ENCODE measurements at regions not wholly inside any gene's neighbourhood (a gene's known extent, or its start where the extent isn't known, plus 50 kb on each side); places are given as distances from the start of the nearest gene placed in this dataset.
"Not testable (repeated sequence)": the region's sequence is repeated elsewhere in the genome, so short reads cannot be mapped to it uniquely, and the experiment has no call there.

DNA sequence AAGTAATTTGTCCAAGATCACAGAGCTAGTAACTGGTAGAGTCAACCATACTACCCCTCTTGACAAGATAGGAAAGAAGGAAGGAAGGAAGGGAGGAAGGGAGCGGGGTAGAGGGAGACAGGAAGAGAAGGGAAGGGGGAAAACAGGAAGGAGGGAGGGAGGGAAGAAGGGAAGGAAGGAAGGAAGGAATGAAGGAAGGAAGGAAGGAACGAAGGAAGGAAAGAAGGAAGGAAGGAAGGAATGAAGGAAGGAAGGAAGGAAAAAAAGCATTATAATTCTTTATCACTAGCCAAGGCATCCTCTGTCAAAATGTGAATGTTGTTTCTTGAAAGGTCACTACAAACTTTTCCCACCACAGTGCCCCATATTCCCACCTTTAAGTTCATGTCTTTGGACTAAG, 223.6 kb downstream of the SHQ1 start:
- no peak for DNase-seq

DNA sequence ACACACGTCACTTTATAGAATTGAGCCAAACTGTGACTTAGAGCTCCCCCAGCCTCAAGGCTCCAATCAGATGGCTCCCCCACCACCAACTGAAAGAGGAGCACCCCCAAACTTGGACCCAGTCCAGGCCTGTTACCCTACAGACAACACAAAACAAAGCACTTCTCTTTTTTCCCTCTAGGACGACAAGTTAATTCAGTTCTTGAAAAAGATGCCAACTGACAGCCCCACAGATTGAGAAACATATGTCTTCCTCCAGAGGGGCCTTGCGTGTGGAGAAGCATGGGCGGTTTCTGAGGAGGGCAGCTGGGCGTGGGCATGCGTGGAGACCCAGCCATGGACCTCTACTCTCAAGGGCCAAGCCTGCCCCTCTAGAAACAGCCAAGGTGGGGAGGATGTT, 229.5 kb downstream of the SHQ1 start:
- no peak for DNase-seq

- no peak for DNase-seq
Observed at GRCh38 chr3:72617424-72618024, 230.7 kb downstream of the SHQ1 start.

DNA sequence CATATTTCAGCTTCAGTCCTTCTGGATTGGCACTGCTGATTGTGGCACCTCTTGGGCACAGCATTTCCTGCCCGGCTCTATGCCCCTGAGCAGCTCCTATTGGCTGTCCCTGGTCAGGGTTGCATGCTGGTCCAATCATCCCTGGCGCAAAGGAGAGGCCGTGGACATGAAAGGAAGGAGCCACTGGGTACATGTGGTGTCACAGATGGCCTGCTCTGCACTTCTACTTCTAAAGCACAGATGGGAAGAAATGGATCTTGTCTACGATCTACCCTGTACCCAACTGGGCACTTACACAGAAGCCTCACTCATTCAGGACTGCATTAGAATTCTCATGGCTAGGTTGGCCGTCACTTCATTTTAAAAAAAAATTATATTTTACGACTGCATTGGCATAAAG, 232.5 kb downstream of the SHQ1 start:
- DNase-seq = no peak

GRCh38 chr3:72615182-72615581, 233.1 kb downstream of the SHQ1 start:
- no peak for DNase-seq

DNA sequence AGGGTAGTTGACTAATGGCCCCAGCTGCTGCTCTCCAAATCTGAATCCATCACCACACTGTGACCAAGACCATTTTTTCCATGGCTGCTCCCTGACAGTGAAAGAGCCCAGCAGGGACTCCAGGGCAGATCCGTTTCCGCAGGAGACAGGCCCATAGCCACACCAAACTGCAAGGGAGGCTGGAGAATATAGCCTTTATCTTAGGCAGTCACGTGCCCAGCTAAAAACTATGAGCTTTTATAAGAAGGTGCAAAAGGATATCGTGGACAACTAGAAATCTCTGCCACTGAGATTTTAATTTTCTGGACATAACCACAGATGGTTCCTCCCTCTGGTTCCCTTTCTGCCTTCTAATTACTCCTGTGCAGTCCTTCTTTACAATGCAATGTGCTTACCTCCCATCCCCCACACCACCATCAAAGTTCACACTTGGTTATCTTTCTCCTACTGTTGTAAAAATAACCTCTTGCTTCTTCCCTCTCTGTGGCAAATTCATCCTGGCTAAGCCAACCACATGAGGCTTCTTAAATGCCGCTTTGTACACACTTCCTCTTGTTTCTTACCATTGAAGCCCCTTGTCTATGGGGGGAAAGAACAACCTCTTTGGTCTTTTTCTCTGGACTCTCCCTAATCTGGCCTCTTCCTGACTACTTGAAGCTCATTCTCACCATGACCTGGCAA, 233.7 kb downstream of the SHQ1 start:
- DNase-seq = no peak

DNA sequence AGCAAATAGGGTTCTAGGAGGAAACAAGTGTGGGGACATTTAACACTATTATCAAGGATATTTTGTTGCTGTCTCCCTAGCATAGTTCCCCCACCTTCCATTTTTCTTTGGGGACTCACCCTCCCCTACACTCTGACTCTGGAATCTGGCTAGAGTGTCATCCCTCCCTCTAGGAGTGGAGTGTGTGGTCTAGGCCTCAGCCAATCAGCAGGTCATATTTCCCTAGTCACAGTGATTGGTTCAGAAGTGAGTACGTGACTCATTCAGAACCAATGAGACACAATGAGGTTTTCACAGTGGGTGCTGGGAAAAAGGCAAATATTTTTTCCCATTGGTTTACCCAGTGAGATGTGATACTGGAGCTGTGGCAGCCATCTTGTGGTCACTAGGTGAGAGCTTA, 234.4 kb downstream of the SHQ1 start:
- DNase-seq = no peak

DNA sequence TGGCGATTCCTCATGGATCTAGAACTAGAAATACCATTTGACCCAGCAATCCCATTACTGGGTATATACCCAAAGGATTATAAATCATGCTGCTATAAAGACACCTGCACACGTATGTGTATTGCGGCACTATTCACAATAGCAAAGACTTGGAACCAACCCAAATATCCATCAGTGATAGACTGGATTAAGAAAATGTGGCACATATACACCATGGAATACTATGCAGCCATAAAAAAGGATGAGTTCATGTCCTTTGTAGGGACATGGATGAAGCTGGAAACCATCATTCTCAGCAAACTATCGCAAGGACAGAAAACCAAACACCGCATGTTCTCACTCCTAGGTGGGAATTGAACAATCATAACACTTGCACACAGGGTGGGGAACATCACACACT, 239.1 kb downstream of the SHQ1 start:
- DNase-seq = not testable (repeated sequence)

DNA sequence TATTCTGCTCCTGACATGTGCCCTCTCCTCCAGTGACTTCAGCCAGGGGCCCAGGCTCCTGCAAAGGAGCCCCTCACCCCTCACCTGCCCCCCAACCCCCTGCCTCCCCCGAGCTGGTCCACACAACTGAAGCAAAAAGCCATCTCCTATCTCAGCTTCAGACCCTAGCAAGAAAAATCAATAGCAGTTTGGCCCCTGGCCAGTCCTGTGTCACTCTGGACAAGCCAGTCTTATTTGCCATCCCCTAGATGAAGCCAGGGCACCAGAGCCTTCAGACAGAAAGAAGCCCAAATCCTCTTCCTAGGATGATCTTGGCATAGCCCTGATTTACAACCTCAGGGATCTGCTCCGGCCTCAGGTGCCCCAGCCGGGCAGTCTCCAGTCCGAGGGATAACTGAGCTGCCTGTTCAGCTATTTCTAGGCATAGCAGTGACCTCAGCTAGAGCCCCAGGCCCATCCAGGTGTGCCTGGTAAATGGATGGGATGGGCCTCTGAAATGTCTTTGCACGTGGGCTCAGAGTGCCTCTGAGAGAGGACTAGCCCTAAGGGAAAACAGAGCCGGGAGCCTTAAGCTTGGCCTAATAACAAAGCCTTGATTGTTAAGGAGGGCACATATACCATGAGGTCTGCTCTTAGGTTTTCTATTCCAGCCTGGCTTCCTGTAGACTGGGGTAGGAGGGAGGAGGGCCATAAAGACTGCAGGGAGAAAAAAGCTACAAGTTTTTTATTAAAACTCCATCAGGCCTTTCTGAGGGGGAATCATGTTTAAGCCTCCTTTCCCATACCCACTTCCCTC, 242.0 kb downstream of the SHQ1 start:
- DNase-seq = no peak

DNA sequence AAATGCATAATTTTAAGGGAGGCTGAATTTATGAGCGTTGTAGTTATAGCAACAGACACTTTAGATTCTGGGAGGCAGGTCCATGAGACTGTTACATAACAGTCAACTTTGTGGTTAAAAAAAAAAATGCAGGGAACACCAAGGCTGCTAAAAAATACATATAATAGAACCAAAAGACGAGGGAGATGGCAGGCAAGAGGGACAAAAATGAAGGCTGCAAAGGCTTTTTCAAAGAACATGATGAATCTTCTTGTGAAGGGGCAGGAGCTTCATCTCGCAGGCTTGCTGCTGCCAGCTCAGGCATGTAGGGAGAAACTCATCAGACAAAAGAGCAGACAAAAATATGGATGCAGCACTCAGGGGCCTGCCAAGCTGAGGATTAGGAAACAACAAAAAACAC, 243.9 kb downstream of the SHQ1 start:
- DNase-seq = no peak

DNA sequence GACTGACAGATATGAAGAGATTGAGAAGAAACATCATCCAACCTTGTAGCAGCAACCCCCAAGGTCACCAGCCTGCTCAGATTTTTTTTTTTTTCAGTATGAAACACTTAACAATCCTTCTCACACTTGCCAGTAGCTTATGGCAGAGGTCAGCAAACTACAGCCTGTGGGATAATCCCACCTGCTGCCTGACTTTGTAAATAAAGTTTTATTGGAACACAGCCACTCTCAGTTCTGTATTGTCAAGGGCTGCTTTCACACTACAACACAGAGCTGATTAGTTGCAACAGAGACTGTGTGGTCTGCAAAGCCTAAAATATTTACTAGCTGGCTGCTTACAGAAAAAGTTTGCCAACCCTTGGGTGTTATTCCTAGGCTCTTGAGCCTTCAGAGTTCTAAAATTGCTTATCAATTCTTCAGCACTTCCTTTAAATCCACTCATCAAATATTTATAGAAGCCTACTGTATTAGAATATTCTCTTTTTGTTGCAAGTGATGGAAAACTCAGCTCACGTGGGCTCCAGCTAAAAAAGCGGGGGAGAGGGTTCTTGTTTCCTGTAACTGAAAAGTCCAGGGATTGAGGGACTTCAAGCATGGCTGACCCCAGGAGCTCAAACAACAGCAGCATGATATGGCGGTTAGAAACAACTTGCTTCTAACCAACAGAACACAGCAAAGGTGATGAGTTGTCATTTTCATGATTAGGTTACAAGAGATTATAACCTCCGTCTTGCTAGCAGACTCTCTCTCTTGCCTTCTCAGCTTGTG, 246.1 kb downstream of the SHQ1 start:
- DNase-seq = no peak

GRCh38 chr3:72601060-72601459, 247.2 kb downstream of the SHQ1 start:
- DNase-seq = no peak

DNA sequence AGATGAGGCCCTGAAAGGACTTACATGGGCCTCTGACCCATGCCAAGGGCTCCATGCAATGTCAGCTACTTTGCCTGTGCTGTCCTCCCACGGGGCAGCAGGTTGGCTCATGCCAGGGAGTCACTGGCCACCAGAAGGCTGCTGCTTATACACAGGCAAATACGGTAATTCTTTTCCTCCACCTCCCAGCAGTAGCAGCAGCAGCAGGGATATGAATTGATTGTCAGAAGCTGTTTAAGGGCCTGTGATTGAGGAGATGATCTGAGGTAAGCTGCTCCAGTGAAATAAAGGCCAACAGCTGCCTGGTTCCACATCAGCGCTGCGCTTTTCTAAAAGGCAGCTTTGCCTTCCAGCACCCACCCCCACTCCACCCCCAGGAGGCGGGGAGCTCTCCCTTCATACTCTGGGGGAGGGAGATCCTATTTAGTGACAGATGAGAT, 250.5 kb downstream of the SHQ1 start:
- no peak for DNase-seq

DNA sequence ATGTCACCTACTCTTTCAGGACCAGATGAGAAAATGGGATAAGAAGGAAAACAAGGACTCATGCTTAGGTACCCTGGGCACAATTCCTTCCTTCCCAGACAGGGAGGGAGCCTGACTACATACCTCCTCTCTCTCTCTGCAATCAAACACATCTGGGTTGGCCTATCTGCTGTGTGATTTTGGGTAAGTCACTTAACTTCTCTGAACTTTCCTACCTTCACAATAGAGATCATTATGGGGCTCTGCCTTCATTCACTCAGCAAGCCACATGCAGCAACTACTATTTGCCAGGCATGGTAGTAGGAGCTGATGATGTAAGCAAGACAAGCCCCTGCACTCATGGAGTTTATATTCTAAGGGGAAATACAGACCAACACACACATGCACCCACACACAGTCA, 251.2 kb downstream of the SHQ1 start:
- DNase-seq = no peak

DNA sequence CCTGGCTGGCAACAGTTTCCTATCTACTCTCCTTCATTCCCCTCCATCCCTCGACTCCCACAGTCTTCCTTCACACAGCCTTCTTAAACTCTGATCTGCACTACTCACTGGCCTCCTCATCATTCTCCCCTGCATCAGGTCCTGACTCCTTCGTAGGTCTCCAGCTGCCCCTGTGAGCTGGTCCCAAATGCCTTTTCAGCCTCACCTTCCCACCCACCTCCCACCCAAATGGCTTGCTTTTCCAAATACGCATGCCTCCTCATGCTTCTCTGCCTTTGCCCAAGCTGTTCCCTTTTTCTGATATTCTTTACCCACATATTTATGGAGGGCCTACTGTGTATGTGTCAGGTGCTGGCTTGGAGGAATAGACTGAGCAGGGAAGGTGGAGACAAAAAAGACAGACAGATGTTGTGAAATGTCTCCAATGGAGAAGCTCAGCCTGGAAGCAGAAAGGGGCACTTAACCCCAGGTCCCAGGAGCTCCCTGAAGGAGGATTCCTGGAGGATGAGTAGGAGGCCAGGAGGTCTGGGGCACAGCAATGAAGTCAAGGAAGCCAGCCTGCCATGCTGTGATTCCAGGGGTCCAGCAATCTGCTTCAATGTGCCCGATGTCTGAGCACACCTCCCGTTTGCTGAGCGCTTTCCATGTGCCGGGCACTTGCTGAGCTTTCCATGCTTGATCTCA, 252.2 kb downstream of the SHQ1 start:
- no peak for DNase-seq

- no peak for DNase-seq
Observed at GRCh38 chr3:72595376-72595775, 252.9 kb downstream of the SHQ1 start.

DNA sequence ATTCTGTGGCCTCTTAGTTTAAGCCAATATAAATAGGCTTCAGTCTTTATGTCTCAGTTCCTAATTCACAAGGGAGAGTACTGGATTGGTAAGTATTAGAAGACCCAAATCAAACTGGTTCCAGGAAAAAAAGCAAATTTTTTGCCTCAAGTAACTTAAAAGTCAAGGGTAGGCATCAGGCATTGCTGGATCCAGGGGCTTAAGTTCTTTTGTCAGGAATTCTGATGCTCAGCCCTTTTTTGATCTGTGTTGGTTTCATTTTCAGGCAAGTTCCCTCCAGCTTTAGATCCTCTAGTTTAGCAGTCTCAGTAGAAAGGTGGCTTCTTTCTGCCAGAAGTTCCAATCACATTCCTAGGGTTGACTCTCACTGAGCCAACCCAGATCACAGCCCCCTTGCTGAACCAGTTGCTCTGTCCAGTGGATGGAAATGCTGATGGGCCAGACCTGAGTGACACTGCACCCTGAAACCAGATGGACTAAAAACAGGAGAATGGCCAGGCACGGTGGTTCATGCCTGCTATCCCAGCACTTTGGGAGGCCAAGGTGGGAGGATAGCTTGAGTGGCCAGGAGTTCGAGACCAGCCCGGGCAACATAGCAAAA, 253.5 kb downstream of the SHQ1 start:
- no peak for DNase-seq

DNA sequence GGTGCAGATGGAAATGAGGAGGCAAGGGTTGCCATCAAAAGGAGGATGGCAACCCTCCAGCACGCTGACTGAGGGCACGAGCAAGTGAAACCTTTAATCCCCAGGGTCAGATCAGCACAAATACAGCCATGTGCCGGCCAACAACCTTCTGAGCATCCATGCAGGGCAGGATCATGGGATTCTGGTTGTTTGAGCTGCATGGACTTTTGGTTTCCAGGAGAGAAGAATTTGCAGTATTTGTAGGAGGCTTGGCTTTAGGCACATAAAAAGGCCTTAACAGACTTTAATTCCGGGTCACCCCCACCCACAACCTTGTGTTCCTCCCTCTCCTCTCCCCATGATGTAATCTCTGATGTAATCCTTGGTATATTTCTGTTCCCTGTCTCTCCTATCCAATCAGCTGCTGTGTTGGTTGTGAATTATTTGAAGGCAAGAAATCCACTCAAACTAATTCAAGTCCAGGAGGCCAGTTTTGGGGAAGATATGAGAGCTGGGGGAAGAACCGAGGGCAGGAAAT, 254.3 kb downstream of the SHQ1 start:
- DNase-seq = no peak

GRCh38 chr3:72591522-72592421, 256.5 kb downstream of the SHQ1 start:
- DNase-seq = no peak

DNA sequence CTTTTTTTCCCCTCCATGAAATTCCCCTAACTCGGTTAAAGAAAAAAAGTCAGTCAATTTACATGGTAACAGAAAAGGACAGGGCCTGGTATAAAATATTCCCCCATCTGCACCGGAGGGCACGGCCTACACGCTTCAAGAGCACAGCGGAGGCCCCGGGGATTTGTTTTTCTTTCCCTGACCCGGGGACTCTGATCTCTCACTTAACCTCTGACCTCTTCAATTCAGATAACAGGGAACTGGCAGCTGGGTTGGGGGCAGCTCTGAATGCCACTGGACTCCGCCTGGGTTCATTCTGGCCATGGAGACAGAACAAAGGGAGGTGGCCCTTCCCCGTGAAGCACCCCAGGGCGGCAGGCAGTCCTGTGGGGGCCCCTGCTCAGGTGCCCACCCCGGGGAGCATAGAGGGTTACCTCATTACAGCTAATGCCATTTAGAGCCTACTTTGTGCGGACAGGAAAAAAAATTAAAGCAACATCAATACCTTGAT, 257.5 kb downstream of the SHQ1 start:
- DNase-seq = no peak

DNA sequence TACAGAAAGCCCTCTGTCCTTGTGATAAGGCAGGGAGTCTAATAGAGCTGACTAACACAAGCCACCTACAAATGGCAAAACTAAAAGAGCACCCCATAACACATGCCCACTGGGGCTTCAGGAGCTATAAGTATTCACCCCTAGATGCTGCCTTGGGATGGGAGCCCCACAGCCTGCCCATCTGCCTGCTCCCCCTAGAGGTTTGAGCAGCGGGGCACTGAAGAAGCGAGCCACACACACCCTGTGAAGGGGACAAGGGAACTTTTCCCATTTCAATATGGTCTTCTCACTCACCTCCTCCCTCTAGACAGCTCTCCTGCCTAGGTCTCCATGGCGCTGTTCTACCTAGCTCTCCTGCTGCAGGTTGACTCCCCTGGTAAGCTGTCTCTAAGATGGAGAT, 261.0 kb downstream of the SHQ1 start:
- no peak for DNase-seq

Measured in NCI-H1105 (cell line).